Activated B cell treated with CpG ODN at 0.5 μM for 24 hours (primary cell): ENCODE measurements at regions not wholly inside any gene's neighbourhood (a gene's known extent, or its start where the extent isn't known, plus 50 kb on each side); places are given as distances from the start of the nearest gene placed in this dataset.

Experiments used
- ATAC-seq: fragments of 200-7000 bp; cut with Tn5 transposase; one replicate; pipeline ENCODE4 v1.10.0; 2021; ENCODE audit warnings: low read depth, mild to moderate bottlenecking, moderate library complexity
- CTCF ChIA-PET: fragments of 350-600 bp; sonication (Branson Sonifier 250); formaldehyde crosslinking; loops from one replicate; lab custom pipeline; 2021; ENCODE audit warnings: antibody characterized with exemption; lab: Charles Lee
- POLR2A ChIA-PET: fragments of 350-600 bp; sonication (Branson Sonifier 250); formaldehyde crosslinking; loops from one replicate; lab custom pipeline; 2021; ENCODE audit warnings: antibody characterized with exemption; lab: Charles Lee
- DNase-seq: peaks from one replicate; pipeline ENCODE4 v3.0.0; 2022
- H3K27ac Mint-ChIP-seq: one replicate; pipeline ENCODE4 v1.8.0; 2020; ENCODE audit warnings: mixed read lengths
- H3K27me3 Mint-ChIP-seq: one replicate; pipeline ENCODE4 v1.8.0; 2021; ENCODE audit warnings: mixed read lengths
- H3K36me3 Mint-ChIP-seq: one replicate; pipeline ENCODE4 v1.8.0; 2021; ENCODE audit warnings: low read depth, mixed read lengths
- H3K4me1 Mint-ChIP-seq: one replicate; pipeline ENCODE4 v1.8.0; 2021; ENCODE audit warnings: mixed read lengths
- H3K4me3 Mint-ChIP-seq: one replicate; pipeline ENCODE4 v1.8.0; 2020; ENCODE audit warnings: mild to moderate bottlenecking, mixed read lengths
- H3K9me3 Mint-ChIP-seq: one replicate; pipeline ENCODE4 v1.8.0; 2020; ENCODE audit warnings: mixed read lengths
- intact Hi-C: fragments of 100-400 bp; cut with micrococcal nuclease; formaldehyde crosslinking; loops from one replicate; pipeline ENCODE4 v1.15.1; 2024
- TF ChIP-seq, protein P1 (sequence below): fragments of 200-600 bp; IDR thresholded peaks from one replicate; pipeline ENCODE4 v1.8.0; 2022; ENCODE audit warnings: antibody characterized with exemption, mild to moderate bottlenecking

DNA sequence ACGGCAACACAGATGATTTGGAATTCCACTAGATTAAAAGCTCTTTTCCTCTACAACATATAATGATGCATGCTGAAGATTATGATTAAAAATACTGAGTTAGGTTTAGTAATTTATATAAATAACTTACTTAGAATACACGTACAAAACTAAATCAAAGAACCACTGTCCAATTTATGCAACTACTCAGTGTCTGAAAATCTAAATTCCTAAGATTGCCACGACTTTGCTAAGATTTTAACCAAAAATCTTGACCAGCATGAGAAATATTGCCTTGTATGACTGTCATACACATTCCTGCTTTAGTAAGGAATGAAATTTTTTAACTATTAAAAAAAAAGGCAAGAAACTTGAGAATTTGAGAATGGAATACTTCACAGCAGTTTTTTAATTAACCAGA lies 292.4 kb downstream of the ZNF608 start:
- Mint-ChIP-seq H3K27ac (peak overlapping the region; percentile 79), H3K27me3 (no peaks in the 10 kb centered on the region), H3K36me3 (no peaks in the 10 kb centered on the region), H3K4me1 (peaks cover 43% of the 10 kb centered on the region), H3K4me3 (peak overlapping the region; percentile 67), H3K9me3 (no peaks in the 10 kb centered on the region)
- DNase-seq, result no peak
- ChIA-PET POLR2A (interaction anchor here (0.6 to 1.0 kb wide), 2 partner anchors 293 to 295 kb away, joined by 3 to 5 read pairs; no protein-coding TSS in a partner anchor), CTCF (no interaction called here)
- intact Hi-C loops, result loop anchor here (5.0 to 10.0 kb wide), 3 partner anchors 397 to 481 kb away; no protein-coding TSS in a partner anchor
- ATAC-seq, result no peak
- TF ChIP-seq, protein P1, sequence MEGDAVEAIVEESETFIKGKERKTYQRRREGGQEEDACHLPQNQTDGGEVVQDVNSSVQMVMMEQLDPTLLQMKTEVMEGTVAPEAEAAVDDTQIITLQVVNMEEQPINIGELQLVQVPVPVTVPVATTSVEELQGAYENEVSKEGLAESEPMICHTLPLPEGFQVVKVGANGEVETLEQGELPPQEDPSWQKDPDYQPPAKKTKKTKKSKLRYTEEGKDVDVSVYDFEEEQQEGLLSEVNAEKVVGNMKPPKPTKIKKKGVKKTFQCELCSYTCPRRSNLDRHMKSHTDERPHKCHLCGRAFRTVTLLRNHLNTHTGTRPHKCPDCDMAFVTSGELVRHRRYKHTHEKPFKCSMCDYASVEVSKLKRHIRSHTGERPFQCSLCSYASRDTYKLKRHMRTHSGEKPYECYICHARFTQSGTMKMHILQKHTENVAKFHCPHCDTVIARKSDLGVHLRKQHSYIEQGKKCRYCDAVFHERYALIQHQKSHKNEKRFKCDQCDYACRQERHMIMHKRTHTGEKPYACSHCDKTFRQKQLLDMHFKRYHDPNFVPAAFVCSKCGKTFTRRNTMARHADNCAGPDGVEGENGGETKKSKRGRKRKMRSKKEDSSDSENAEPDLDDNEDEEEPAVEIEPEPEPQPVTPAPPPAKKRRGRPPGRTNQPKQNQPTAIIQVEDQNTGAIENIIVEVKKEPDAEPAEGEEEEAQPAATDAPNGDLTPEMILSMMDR, result no peak

DNA sequence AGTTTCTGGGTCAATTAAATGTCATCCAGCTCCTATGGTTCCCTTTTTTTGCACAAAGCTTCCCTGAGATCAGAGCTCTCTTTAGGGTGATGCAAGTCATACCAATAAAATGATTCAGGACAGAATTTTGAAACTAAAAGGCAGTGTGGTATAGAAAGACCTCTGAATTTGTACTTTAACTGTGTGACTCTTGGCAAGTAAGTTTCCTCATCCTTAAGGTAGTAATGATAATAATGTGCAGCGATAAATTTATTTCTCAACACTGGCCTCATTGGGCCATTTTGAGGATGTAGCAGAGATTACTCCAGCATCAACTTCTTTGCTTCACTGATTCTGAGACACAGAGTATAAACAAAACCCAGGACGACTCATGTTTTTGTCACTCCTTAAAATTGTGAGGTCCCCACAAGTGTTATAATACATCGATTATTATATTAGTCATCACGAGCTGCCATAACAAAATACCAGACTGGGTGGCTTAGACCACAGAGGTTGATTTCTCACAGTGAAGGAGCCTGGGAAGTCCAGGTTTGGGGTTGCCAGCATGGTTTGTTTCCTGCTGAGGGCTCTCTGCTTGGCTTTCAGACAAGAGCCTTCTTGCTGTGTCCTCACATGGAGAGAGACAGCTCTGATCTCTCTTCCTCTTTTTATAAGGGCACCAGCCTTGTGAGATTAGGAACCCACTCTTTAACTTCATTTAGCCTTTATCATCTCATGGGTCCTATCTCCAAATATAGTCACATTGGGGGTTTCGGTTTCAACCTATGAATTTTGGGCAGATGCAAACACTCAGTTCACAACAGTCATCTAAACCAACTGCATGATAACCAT lies 293.0 kb downstream of the ZNF608 start:
- CTCF ChIA-PET, result no interaction called here
- H3K27me3 Mint-ChIP-seq, result no peaks in the 10 kb centered on the region
- intact Hi-C loops, result loop anchor here (1.0 to 10.0 kb wide), 9 partner anchors 9 to 481 kb away; no protein-coding TSS in a partner anchor
- peak overlapping the region; percentile 67 for H3K4me3 Mint-ChIP-seq
- peak; percentile 31 for DNase-seq
- peak overlapping the region; percentile 79 for H3K27ac Mint-ChIP-seq
- TF ChIP-seq, protein P1, result no peak
- H3K36me3 Mint-ChIP-seq, result no peaks in the 10 kb centered on the region
- POLR2A ChIA-PET, result interaction anchor here (0.6 to 1.0 kb wide), 3 partner anchors 294 to 433 kb away, joined by 3 to 5 read pairs (median 3); no protein-coding TSS in a partner anchor
- peak; percentile 95 for ATAC-seq
- H3K9me3 Mint-ChIP-seq, result no peaks in the 10 kb centered on the region
- H3K4me1 Mint-ChIP-seq, result peaks cover 43% of the 10 kb centered on the region

DNA sequence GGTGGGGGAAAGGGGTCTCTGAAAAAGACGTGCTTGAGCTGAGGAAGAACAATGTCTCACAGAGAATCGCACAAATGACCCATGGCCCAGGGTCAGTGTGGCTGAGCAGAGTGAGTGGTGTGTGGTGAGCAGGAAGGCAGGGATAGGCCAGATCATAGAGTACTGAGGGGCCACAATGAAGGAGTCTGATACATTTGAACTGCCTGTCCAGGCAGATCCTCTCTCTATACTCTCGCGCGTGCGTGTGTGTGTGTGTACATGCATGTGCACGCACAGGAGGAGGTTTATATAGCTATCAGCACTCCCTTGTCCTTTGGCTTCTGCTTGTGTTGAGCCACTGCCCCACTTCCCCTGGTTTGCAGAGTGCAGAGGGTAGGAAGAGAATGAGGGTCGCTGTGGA lies 294.0 kb downstream of the ZNF608 start:
- intact Hi-C loops, result loop anchor here (2.0 to 10.0 kb wide), 5 partner anchors 72 to 482 kb away; no protein-coding TSS in a partner anchor
- H3K9me3 Mint-ChIP-seq, result no peaks in the 10 kb centered on the region
- no peak overlapping the region for H3K4me3 Mint-ChIP-seq
- H3K27me3 Mint-ChIP-seq, result no peaks in the 10 kb centered on the region
- peak overlapping the region; percentile 79 for H3K27ac Mint-ChIP-seq
- ChIA-PET CTCF (no interaction called here), POLR2A (no interaction called here)
- ATAC-seq, result no peak
- peaks cover 40% of the 10 kb centered on the region for H3K4me1 Mint-ChIP-seq
- H3K36me3 Mint-ChIP-seq, result no peaks in the 10 kb centered on the region
- TF ChIP-seq, protein P1, result no peak
- DNase-seq, result no peak

DNA sequence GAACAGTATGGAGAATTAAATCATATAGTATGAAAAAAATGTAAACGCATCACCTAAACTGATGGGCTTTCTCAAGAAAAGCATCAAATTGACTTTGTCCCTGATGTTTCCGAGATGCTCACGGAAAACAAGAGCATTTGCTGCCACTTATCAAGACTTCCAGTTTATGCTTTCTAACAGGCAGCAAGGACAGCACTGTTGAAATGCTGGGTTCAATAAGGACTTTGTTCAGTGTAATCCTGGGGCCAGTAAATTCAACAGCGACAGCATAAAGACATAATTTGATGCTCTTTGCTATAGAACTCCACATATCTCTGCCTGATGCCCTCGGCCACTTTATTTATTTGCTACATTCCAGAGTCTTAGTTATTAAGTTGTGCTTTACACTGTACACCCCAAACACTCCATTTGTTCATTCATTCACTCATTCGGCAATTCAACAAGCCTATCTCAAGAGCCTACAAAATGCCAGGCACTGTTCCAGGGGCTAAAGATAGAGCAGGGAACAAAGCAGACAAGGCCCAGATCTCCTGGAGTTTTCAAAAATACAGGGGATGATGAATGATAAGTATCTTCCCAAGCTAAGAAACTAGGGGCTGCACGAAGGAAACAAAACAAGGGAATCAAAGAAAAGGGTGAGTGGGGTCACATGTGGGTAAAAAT lies 294.6 kb downstream of the ZNF608 start:
- Mint-ChIP-seq H3K36me3 (no peaks in the 10 kb centered on the region), H3K27ac (peak overlapping the region; percentile 2), H3K4me1 (peaks cover 40% of the 10 kb centered on the region), H3K27me3 (no peaks in the 10 kb centered on the region), H3K9me3 (no peaks in the 10 kb centered on the region), H3K4me3 (no peak overlapping the region)
- DNase-seq (no peak), ATAC-seq (no peak)
- intact Hi-C loops, result loop anchor here (2.0 to 10.0 kb wide), 5 partner anchors 73 to 483 kb away; no protein-coding TSS in a partner anchor
- TF ChIP-seq, protein P1, result no peak
- ChIA-PET CTCF (no interaction called here), POLR2A (no interaction called here)

DNA sequence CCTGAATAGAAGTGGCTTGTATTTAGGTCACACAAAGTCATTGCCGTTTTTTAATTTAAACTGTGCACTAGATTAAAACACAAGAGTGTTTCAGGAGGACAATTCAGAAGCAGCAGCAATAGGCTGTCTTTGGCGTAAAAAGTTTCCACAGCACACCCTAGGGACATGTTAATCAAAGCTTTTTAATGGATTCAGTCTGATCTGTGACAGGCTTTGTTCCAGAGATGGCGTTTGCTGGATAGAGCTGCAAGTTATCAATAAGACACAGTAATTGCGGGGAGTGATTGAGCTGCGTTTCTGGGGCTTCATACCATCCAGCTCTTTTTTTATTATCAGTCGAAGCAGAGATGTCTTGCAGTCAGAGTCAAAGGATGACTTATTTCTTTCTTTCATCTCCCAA lies 300.3 kb downstream of the ZNF608 start:
- H3K27ac Mint-ChIP-seq, result no peak overlapping the region
- intact Hi-C loops, result no loop called here
- CTCF ChIA-PET, result no interaction called here

More for the DNA sequence above, 300.3 kb downstream of the ZNF608 start:
- TF ChIP-seq, protein P1, result no peak
- no peak for ATAC-seq
- POLR2A ChIA-PET, result no interaction called here
- Mint-ChIP-seq H3K4me1 (peaks cover 10% of the 10 kb centered on the region), H3K9me3 (no peaks in the 10 kb centered on the region), H3K36me3 (no peaks in the 10 kb centered on the region), H3K27me3 (no peaks in the 10 kb centered on the region), H3K4me3 (no peak overlapping the region)
- no peak for DNase-seq
